Eye (tissue), 1 donor: ENCODE measurements at regions not wholly inside any gene's neighbourhood (a gene's known extent, or its start where the extent isn't known, plus 50 kb on each side); places are given as distances from the start of the nearest gene placed in this dataset.
"Not testable (repeated sequence)": the region's sequence is repeated elsewhere in the genome, so short reads cannot be mapped to it uniquely, and the experiment has no call there.

Experiments used
- DNase-seq: peaks from one replicate; pipeline ENCODE4 v3.0.0-alpha.2; 2015

- DNase-seq: peak; percentile 69
Observed at GRCh38 chr7:73918926-73919693, 58.2 kb downstream of the TMEM270 start.

DNA sequence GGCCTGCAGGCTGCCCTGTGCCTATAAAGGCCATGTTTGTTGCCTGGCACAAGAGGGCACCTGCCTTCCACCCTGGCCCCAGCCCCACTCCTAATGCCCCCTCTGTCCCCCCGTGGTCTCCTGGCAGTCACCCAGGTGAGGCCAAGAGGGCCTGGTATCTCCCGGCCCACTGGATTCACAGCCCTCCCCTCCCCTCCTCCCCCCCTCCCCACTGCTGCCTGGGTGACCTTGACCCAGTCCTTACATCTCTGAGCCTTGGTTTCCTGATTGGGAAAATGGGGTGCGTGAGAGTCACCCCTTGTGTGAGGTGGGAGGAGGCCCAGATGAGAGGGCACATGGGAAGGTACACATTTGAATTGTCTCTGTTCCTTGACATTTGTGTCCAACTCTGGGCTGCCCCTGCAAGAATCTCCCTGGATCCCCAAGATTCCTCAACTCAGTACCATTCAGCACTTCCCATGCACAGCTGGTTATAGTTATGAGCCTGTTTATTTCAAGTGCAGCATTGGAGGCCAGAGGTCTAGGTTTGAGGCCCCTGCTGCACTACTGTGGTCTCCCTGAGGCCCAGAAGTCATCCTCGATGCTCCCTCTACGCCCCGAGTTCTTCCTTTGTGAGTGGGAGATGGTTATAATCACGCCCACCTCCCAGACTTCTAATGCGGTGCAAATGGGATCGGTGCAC, 58.9 kb downstream of the TMEM270 start:
- DNase-seq: no peak

- DNase-seq: no peak
Observed at GRCh38 chr7:73920406-73921134, 59.6 kb downstream of the TMEM270 start.

- DNase-seq: no peak
Observed at GRCh38 chr7:73921623-73922528, 60.9 kb downstream of the TMEM270 start.

DNA sequence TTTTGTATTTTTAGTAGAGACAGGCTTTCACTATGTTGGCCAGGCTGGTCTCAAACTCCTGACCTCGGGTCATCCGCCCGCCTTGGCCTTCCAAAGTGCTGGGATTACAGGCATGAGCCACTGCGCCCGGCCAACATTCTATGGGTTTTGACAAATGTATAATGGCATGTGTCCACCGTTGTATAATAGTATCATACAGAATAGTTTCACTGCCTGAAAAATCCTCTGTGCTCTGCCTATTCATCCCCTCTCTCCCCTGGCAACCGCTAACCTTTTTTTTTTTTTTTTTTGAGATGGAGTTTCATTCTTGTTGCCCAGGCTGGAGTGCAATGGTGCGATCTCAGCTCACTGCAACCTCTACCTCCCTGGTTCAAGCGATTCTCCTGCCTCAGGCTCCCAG, 67.7 kb downstream of the TMEM270 start:
- DNase-seq: not testable (repeated sequence)

DNA sequence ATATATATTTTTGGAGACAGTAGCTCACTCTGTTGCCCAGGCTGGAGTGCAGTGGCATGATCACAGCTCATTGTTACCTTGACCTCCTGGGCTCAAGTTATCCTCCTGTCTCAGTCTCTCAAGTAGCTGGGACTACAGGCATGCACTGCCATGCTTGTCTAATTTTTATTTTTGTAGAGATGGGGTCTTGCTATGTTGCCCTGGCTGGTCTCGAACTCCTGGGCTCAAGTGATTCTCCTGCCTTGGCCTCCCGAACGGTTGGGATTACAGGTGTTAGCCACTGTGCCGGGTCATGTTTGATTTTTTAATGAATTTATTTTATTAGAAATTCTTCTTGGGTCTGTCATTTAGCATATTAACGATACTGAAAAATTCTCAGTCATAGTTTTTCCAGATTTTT, 70.5 kb downstream of the TMEM270 start:
- no peak for DNase-seq

- no peak for DNase-seq
Observed at GRCh38 chr7:73932364-73932763, 71.4 kb downstream of the TMEM270 start.

DNA sequence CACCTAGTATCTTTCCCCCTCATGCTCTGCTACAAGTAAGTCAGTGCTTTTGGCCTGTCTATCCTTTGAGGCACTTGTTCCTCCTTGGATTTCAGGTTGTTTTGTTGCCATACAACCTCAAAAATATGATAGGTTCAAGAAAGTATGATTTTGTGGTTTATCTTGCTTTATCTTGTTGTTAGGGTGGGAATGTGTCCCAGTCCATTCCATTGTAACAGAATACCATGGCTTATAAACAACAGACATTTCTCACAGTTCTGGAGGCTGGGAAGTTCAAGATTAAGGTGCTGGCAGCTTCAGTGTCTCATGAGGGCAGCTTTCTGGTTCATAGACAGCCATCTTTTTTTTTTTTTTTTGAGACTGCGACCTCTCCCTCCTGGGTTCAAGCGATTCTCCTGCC, 72.1 kb downstream of the TMEM270 start:
- DNase-seq: no peak

DNA sequence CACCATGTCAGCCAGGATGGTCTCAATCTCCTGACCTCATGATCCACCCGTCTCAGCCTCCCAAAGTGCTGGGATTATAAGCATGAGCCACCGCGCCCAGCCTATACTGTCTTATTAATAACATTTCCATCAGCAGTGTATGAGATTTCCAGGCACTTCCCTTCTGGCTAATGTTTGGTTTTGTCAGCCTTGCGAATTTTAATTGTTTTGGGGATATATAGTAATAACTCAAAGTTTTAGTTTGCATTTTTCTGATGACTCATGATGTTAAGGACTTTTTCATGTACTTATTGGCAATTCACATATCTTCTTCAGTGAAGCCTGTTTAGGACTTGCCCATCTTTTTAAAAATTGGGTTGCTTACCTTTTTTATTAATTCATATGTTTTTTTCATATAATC, 76.0 kb downstream of the TMEM270 start:
- DNase-seq: no peak

DNA sequence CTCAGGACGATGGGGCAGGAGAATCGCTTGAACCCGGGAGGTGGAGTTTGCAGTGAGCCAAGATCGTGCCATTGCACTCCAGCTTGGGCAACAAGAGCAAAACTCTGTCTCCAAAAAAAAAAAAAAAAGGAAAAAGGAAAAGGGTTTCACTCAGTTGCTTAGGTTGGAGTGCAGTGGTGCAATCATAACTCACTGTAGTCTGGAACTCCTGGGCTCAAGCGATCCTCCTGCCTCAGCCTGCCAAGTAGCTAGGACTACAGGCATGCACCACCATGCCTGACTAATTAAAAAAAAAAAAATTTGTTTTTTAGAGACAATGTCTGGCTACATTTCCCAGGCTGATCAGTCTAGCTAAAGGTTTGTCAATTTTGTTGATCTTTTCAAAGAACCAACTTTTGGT, 76.7 kb downstream of the TMEM270 start:
- not testable (repeated sequence) for DNase-seq

DNA sequence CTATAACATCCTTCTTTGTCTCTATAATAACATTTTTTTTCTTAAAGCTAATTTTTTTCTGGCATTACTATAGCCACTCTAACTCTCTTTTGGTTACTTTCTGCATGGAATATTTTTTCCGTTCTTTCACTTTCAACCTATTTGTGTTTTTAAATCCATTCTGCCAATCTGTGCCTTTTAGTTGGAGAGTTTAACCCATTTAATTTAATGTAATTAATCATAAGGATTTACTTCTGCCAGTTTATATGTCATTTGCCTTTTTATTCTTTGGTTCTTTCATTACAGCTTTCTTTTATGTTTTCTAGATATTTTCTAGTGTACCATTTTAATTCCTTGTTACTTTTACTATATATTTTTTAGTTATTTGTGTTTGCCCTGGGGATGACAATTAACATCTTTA, 78.6 kb downstream of the TMEM270 start:
- no peak for DNase-seq

GRCh38 chr7:73940701-73941238, 79.8 kb downstream of the TMEM270 start:
- no peak for DNase-seq

DNA sequence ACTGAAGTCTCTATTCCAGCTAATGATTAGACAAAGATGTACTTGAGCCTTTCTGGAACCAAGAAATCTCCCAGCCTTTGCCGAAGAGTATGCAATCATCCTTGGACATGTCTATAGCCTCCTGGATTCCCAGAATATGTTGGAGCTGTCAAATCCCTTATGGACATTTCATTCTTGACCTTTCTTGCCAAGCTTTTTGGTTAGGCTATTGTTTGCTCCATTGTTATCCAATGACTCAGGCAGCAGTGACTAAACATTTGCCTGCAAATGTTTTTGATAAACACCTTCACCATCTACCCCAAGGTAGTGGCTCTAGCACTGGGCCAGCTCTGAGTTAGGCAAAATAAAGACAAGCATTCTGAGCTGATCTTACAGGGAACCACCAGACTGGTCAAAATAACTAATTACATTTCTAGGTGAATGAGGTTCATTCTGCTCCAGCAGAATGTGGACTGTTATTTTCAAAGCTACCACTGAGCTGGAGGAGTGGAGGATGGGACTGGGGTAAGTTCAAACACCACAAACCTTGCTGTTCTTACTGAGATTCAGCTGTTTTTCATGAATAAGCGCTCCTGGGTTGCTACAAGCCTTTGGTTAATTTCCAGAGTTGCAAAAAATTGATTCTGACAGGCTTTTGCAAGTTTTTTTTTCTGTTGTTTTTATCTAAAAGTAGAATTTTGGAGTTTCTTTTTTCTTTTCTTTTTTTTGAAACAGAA, 81.0 kb downstream of the TMEM270 start:
- no peak for DNase-seq

GRCh38 chr7:73945022-73945421, 83.0 kb upstream of the ELN start:
- no peak for DNase-seq

DNA sequence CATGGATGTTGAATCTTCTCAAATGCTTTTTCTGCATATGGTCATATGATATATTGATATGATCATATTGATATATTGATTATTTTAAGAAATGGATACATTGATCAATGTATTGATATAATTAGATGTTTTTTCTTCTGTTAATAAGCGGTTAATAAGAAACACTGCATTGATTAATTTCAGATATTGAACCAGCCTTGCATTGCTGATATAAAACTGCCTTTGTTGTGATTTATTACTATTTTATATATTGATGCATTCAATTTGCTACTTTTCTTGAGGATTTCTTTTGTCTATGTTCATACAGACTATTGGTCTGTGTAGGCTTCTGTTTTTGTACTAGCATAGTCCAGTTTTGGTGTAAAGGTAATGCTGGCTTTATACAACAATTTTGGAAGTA, 79.7 kb upstream of the ELN start:
- no peak for DNase-seq

- no peak for DNase-seq
Observed at GRCh38 chr7:73952266-73952665, 75.7 kb upstream of the ELN start.

- DNase-seq: no peak
Observed at GRCh38 chr7:73954181-73954580, 73.8 kb upstream of the ELN start.

DNA sequence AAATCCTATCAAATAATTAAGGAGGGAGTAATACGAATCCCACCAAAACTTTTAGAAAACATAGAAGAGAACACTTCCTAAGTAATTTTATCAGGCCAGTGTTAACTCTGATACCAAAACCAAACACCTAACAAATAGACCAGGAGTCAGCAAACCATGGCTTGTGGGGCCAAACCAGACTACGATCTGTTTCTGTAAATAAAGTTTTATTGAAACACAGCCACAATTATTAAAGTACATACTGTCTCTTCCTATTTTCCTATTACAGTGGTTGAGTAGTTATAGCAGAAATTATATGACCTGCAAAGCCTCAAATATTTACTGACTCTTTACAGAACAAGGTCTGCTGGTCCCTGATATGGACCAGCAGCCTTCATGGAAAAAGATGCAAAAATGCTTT, 73.1 kb upstream of the ELN start:
- DNase-seq: no peak

DNA sequence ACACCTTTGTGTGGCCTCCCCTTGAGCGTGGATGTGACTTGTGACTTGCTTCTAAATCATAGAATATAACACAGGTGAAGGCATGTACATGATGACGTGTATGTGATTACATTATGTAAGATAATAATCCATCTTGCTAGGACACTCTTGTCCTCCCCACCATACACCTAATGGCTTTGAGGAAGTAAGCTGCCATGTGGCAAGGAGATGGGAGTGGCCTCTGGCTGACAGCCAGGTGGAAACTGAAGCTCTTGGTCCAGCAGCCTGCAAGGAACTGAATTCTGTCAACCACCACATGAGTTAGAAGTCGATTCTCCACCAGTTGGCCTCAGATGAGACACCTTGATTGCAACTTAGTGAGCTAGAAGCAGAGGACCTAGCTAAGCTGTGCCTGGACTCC, 67.4 kb upstream of the ELN start:
- DNase-seq: no peak

DNA sequence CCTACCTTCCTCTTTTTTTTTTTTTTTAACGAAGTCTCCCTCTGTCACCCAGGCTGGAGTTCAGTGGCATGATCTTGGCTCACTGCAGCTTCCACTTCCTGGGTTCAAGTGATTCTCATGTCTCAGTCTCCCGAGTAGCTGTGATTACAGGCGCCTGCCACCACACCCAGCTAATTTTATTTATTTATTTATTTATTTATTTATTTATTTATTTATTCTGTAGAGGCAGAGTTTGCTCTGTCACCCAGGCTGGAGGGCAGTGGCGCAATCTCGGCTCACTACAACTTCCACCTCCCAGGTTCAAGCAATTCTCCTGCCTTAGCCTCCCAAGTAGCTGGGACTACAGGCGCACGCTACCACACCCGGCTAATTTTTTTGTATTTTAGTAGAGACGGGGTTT, 66.0 kb upstream of the ELN start:
- DNase-seq: not testable (repeated sequence)

DNA sequence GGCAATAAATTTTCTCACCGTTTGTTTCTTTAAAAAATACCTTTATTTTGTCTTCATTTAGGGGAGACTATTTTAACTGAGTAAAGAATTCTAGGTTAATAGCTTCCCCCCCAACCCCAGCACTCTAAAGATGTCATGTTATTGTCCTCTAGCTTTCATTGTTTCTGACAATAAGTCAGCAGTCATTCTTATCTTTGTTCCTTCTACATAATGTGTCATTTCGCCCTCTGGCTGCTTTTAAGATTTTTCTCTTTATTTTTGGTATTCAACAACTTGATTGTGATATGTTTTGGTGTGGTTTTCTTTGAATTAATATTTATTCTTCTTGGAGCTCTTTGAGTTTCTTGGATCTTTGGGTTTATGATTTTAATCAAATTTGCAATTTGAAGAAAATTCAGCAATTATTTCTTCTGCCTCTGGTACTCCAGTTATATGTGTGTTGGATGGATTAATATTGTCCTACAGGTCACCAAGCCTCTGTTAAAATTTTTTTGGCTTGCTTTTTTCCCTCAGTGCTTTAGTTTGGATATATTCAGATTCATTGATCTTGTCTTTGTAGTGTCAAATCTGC, 64.6 kb upstream of the ELN start:
- DNase-seq: no peak

DNA sequence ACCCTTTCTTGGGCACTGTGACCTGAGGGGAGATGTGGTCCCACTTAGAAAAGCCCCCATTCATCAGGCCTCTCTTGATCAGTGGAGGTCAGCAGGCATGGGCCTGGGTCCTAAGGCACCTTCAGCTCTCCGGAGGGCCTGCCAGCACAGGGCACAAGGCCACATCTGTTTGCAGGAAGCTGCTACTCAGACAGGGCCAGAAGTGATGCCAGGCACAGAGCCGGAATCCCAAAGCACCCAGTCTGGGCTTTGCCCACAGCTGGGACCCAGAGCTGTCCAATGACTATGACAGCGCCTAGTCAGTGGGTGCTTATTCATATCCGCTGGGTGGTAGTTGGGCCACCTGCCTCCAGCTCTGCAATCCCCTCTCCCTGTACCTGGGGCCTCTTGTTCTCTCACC, 63.2 kb upstream of the ELN start:
- no peak for DNase-seq
